ENCODE measurements at regions not wholly inside any gene's neighbourhood (a gene's known extent, or its start where the extent isn't known, plus 50 kb on each side); places are given as distances from the start of the nearest gene placed in this dataset.

DNA sequence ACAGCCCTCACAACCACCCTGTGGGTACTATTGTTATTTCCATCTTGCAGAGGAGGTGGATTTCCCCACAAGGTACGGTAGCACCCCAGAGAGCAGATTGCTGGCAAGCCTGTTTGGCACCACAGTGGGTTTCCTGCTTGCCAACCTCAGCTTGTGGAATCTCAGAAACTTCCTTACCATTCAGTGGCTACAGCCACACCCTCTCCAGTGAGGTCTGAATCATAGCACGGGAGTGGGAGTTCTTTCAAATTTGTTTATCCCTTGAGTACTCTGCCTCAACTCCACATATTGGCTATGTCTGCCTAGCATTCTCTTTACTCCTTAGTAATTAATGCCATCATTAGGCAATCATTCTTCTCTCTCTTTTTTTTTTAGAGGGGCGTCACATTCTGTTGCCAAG is 162.1 kb downstream of the PTPRU start:
- Mint-ChIP-seq H3K27ac (no peak overlapping the region), H3K36me3 (no peaks in the 10 kb centered on the region), H3K27me3 (peaks cover 5% of the 10 kb centered on the region), H3K4me1 (no peaks in the 10 kb centered on the region), H3K9me3 (peaks cover 0 to 8% (median 0%) of the 10 kb centered on the region in 7 donors), H3K4me3 (no peak overlapping the region)
- DNase-seq (no peak), ATAC-seq (ENCODE audit: low read depth in 2 of 2) (no peak)
- Histone ChIP-seq H3K4me3 (ENCODE audit: low read depth, low read length) (no peak overlapping the region), H3K4me1 (ENCODE audit: control insufficient read depth, insufficient read depth, low read length, poor library complexity, severe bottlenecking) (no peaks in the 10 kb centered on the region), H3K27ac (ENCODE audit: insufficient read depth, low read length, poor library complexity, severe bottlenecking) (no peak overlapping the region), H3K36me3 (ENCODE audit: control insufficient read depth, insufficient read depth, low read length) (no peaks in the 10 kb centered on the region), H3K27me3 (ENCODE audit: control insufficient read depth, insufficient read depth, low read length) (no peaks in the 10 kb centered on the region), H3K9me3 (ENCODE audit: control insufficient read depth in 2 of 2, low read length in 2 of 2) (peaks cover 0 to 4% of the 10 kb centered on the region in 2 experiments)

DNA sequence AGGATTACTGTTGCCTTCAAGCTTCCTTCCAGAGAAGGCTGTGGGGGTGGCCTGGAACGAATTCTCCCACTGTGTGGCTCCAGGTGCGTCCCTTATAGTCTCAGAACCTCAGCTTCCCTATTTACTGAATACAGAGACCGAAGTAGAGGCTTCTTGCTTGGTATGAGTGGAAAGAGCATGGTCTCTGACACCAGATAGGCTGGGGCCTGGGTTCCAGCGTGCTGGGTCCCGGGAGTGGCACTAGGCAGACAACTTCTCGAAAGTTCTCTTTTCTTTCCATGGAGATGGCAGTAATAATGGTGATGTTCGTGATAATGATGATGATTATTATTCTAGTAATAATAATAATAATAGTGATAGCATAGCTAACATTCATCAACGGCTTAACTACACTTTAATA is 161.7 kb downstream of the PTPRU start:
- Mint-ChIP-seq H3K27ac (no peak overlapping the region), H3K27me3 (peaks cover 5% of the 10 kb centered on the region), H3K36me3 (no peaks in the 10 kb centered on the region), H3K4me1 (no peaks in the 10 kb centered on the region), H3K9me3 (peaks cover 0 to 8% (median 0%) of the 10 kb centered on the region in 7 donors), H3K4me3 (no peak overlapping the region)
- no peaks in the 10 kb centered on the region for H3K36me3 ChIP-seq (ENCODE audit: control insufficient read depth, insufficient read depth, low read length)
- DNase-seq (no peak), ATAC-seq (ENCODE audit: low read depth in 2 of 2) (no peak)
- H3K9me3 ChIP-seq (ENCODE audit: control insufficient read depth in 2 of 2, low read length in 2 of 2): peaks cover 0 to 4% of the 10 kb centered on the region in 2 experiments
- H3K4me3 ChIP-seq (ENCODE audit: low read depth, low read length): no peak overlapping the region
- no peak overlapping the region for H3K27ac ChIP-seq (ENCODE audit: insufficient read depth, low read length, poor library complexity, severe bottlenecking)
- H3K27me3 ChIP-seq (ENCODE audit: control insufficient read depth, insufficient read depth, low read length): no peaks in the 10 kb centered on the region
- no peaks in the 10 kb centered on the region for H3K4me1 ChIP-seq (ENCODE audit: control insufficient read depth, insufficient read depth, low read length, poor library complexity, severe bottlenecking)

DNA sequence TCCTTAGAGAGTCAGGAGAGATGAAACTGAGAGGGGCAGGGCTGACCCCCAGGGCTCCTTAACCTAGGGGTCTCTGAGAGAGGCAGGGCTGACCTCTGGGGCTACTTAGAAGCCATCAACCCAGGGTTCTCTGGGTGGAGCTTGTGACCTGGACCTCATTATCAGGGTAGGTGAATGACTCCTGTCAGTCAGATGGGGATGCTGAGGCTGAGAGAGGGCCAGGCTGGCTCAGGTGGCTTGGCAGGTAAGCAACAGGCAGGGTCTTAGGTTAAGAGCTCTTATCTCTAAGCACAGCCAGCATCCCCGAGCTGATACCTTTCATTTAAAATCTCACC is 160.9 kb downstream of the PTPRU start:
- Mint-ChIP-seq H3K27ac (no peak overlapping the region), H3K4me1 (no peaks in the 10 kb centered on the region), H3K4me3 (no peak overlapping the region), H3K27me3 (peaks cover 6% of the 10 kb centered on the region), H3K36me3 (no peaks in the 10 kb centered on the region), H3K9me3 (peaks cover 0 to 8% (median 0%) of the 10 kb centered on the region in 7 donors)
- H3K4me1 ChIP-seq (ENCODE audit: control insufficient read depth, insufficient read depth, low read length, poor library complexity, severe bottlenecking): no peaks in the 10 kb centered on the region
- DNase-seq (no peak), ATAC-seq (ENCODE audit: low read depth in 2 of 2) (no peak)
- H3K36me3 ChIP-seq (ENCODE audit: control insufficient read depth, insufficient read depth, low read length): no peaks in the 10 kb centered on the region
- no peaks in the 10 kb centered on the region for H3K27me3 ChIP-seq (ENCODE audit: control insufficient read depth, insufficient read depth, low read length)
- no peak overlapping the region for H3K4me3 ChIP-seq (ENCODE audit: low read depth, low read length)
- H3K9me3 ChIP-seq (ENCODE audit: control insufficient read depth in 2 of 2, low read length in 2 of 2): peaks cover 0 to 4% of the 10 kb centered on the region in 2 experiments
- H3K27ac ChIP-seq (ENCODE audit: insufficient read depth, low read length, poor library complexity, severe bottlenecking): no peak overlapping the region

DNA sequence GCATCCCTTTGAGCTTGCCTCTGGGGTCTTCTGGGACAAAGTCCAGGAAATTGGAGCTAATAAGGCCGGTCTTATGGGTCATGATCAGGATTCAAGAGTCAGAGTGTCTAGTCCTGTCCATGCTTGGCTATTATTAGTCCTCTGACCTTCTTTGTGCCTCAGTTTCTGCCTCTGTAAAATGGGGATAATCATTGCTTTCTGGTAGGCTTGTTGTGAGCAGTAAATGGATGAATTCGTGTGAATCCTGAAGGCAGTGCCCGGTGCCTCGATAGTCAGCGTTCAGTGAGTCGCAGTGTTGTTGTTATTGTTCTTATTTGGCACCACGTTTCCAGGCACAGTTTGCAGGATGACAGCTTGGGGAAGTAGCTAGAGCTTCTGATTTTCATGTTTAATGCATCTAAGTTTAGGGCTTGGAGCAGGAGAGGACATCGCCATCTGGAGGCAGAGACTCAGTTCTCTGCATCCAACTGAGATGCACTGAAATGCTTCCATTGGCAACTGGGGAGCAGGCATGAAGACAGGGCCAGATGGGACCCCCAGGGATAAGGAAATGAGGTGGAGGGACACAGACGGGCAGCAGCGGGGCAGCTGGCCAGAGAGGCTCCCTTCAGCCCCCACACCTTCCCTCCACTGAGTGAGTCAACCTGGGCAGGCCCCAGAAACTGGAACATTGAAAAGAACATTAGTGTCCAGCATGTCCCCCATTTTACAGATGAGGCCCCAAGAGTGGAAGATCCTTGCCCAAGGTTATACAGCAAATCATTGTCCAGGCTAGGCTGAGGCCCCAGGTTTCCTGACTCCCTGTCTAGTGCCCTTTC is 160.3 kb downstream of the PTPRU start:
- Mint-ChIP-seq H3K27me3 (peaks cover 12% of the 10 kb centered on the region), H3K4me1 (no peaks in the 10 kb centered on the region), H3K9me3 (peaks cover 0 to 8% (median 0%) of the 10 kb centered on the region in 7 donors), H3K27ac (no peak overlapping the region), H3K36me3 (no peaks in the 10 kb centered on the region), H3K4me3 (no peak overlapping the region)
- H3K27me3 ChIP-seq (ENCODE audit: control insufficient read depth, insufficient read depth, low read length): no peaks in the 10 kb centered on the region
- peaks cover 0 to 4% of the 10 kb centered on the region in 2 experiments for H3K9me3 ChIP-seq (ENCODE audit: control insufficient read depth in 2 of 2, low read length in 2 of 2)
- no peaks in the 10 kb centered on the region for H3K4me1 ChIP-seq (ENCODE audit: control insufficient read depth, insufficient read depth, low read length, poor library complexity, severe bottlenecking)
- no peak overlapping the region for H3K27ac ChIP-seq (ENCODE audit: insufficient read depth, low read length, poor library complexity, severe bottlenecking)
- H3K4me3 ChIP-seq (ENCODE audit: low read depth, low read length): no peak overlapping the region
- H3K36me3 ChIP-seq (ENCODE audit: control insufficient read depth, insufficient read depth, low read length): no peaks in the 10 kb centered on the region
- ATAC-seq (ENCODE audit: low read depth in 2 of 2) (no peak), DNase-seq (no peak)

DNA sequence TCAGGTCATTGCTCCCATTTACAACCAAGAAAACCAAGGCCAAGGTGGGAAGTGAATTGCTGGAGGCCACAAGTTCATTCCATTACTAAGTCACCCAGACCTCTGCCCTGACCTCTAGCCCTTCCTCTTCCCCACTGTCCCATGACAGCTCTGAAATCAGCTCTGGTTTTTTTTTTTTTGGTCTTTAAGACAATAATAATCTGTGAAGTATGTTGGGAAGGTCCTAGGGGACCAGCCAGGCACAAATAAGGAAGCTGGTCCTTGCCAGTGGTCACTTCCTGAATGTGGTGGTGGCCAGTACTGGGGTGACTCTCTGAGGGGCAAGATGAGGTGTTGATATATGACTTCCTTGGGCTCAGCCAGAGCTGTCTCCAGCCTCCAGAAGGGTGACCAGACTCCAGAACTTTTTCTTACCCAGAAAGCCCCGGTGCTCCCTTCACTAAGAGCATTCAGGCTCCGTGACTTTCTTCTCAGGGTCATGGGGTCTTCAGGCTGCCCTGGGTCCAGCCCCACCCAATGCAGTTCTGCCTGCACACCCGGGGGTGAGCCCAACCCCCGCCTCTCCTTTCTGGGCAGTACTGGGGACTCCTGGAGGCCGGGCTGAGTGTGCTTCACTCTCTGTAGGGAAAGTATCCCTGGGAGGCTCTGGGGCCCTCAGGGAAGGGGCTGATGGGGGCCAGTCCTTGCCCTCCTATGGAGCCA is 159.6 kb downstream of the PTPRU start:
- H3K4me3 Mint-ChIP-seq: no peak overlapping the region
- DNase-seq: no peak
- no peak for ATAC-seq (ENCODE audit: low read depth in 2 of 2)
- Histone ChIP-seq H3K27me3 (ENCODE audit: control insufficient read depth, insufficient read depth, low read length) (no peaks in the 10 kb centered on the region), H3K27ac (ENCODE audit: insufficient read depth, low read length, poor library complexity, severe bottlenecking) (no peak overlapping the region), H3K4me3 (ENCODE audit: low read depth, low read length) (no peak overlapping the region), H3K9me3 (ENCODE audit: control insufficient read depth in 2 of 2, low read length in 2 of 2) (peaks cover 0 to 4% of the 10 kb centered on the region in 2 experiments), H3K36me3 (ENCODE audit: control insufficient read depth, insufficient read depth, low read length) (no peaks in the 10 kb centered on the region), H3K4me1 (ENCODE audit: control insufficient read depth, insufficient read depth, low read length, poor library complexity, severe bottlenecking) (no peaks in the 10 kb centered on the region)
- H3K4me1 Mint-ChIP-seq: no peaks in the 10 kb centered on the region
- no peaks in the 10 kb centered on the region for H3K36me3 Mint-ChIP-seq
- H3K27me3 Mint-ChIP-seq: peaks cover 12% of the 10 kb centered on the region
- no peak overlapping the region for H3K27ac Mint-ChIP-seq
- peaks cover 0 to 8% (median 0%) of the 10 kb centered on the region in 7 donors for H3K9me3 Mint-ChIP-seq

DNA sequence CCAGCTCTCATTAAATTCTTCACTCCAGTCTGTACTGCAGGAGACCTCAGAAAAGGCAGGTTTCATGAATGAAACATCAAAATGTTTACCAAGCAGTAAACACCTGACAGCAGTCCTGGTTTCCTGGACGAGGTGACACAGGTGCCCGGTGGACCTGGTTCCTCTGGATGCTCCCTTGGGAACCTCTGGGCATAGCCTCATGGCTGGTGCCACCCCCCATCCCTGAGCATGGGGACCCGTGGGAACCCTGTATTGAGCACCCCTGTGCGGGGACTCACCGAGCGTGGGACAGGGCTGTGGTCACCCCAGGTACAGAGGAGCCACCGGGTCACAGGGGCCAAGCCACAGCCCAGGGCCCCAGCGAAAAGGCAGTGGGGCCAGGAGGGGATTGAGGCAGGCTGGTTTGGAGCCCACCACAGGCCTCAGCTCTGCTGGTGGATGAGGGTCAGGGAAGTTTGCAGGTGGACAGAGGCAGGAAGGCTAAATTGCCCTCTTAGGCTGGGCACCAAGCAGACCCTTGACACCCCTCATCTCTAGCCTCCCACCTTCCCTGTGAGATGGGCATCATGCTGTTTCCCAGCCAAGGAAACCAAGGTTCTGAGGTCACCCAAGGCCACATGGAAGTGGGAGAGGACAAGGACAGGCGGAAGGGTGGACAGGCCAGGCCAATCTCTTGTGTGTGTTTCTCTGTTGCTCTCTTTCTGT is 158.4 kb downstream of the PTPRU start:
- no peak for DNase-seq
- H3K4me3 Mint-ChIP-seq: no peak overlapping the region

DNA sequence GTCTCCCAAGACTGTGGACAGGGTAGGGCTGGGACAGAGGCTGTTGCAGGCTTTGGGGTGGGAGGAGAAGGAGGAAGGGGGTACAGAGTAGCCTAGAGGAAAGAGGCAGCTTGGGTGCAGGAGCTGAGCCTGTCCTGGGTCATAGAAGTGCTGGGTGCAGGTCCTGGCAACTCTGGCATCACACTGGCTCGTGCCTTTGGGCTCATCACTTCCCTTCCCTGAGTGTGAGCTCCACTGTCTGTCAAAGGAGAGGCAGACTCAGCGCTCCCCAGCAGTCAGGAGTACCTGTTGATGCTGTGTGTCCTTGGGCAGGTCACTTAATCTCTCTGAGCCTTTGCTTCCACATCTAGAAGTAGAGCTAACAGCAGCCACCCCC is 157.1 kb downstream of the PTPRU start:
- H3K27ac Mint-ChIP-seq: no peak overlapping the region
- H3K27me3 ChIP-seq (ENCODE audit: control insufficient read depth, insufficient read depth, low read length): no peaks in the 10 kb centered on the region
- no peak overlapping the region for H3K27ac ChIP-seq (ENCODE audit: insufficient read depth, low read length, poor library complexity, severe bottlenecking)
- no peak for DNase-seq
- no peaks in the 10 kb centered on the region for H3K9me3 ChIP-seq (ENCODE audit: control insufficient read depth in 2 of 2, low read length in 2 of 2)
- H3K4me3 ChIP-seq (ENCODE audit: low read depth, low read length): no peak overlapping the region
- no peak for ATAC-seq (ENCODE audit: low read depth in 2 of 2)
- H3K9me3 Mint-ChIP-seq: peaks cover 0 to 2% (median 0%) of the 10 kb centered on the region in 7 donors
- no peaks in the 10 kb centered on the region for H3K4me1 ChIP-seq (ENCODE audit: control insufficient read depth, insufficient read depth, low read length, poor library complexity, severe bottlenecking)
- H3K4me3 Mint-ChIP-seq: no peak overlapping the region
- H3K36me3 ChIP-seq (ENCODE audit: control insufficient read depth, insufficient read depth, low read length): no peaks in the 10 kb centered on the region
- no peaks in the 10 kb centered on the region for H3K4me1 Mint-ChIP-seq
- H3K36me3 Mint-ChIP-seq: no peaks in the 10 kb centered on the region
- peaks cover 10% of the 10 kb centered on the region for H3K27me3 Mint-ChIP-seq

More for the DNA sequence above, 158.4 kb downstream of the PTPRU start:
- Histone ChIP-seq H3K9me3 (ENCODE audit: control insufficient read depth in 2 of 2, low read length in 2 of 2) (peaks cover 0 to 2% of the 10 kb centered on the region in 2 experiments), H3K4me3 (ENCODE audit: low read depth, low read length) (no peak overlapping the region), H3K27me3 (ENCODE audit: control insufficient read depth, insufficient read depth, low read length) (no peaks in the 10 kb centered on the region), H3K27ac (ENCODE audit: insufficient read depth, low read length, poor library complexity, severe bottlenecking) (no peak overlapping the region), H3K36me3 (ENCODE audit: control insufficient read depth, insufficient read depth, low read length) (no peaks in the 10 kb centered on the region), H3K4me1 (ENCODE audit: control insufficient read depth, insufficient read depth, low read length, poor library complexity, severe bottlenecking) (no peaks in the 10 kb centered on the region)
- no peaks in the 10 kb centered on the region for H3K4me1 Mint-ChIP-seq
- no peak for ATAC-seq (ENCODE audit: low read depth in 2 of 2)
- peaks cover 12% of the 10 kb centered on the region for H3K27me3 Mint-ChIP-seq
- H3K9me3 Mint-ChIP-seq: peaks cover 0 to 4% (median 0%) of the 10 kb centered on the region in 7 donors
- no peaks in the 10 kb centered on the region for H3K36me3 Mint-ChIP-seq
- H3K27ac Mint-ChIP-seq: no peak overlapping the region
